Smooth muscle cell (in vitro differentiated cells): ENCODE measurements at regions not wholly inside any gene's neighbourhood (a gene's known extent, or its start where the extent isn't known, plus 50 kb on each side); places are given as distances from the start of the nearest gene placed in this dataset.

Source experiments
- DNase-seq: peaks from one replicate; lab custom pipeline; 2025; ENCODE audit not compliant: unreplicated experiment; lab: John Stamatoyannopoulos, UW
- H2AFZ ChIP-seq: fragments of 200-600 bp; sonication (generic); 2 replicates; pipeline ENCODE4 v1.6.0; 2016; ENCODE audit warnings: antibody characterized with exemption, low read depth, mild to moderate bottlenecking
- H3F3A ChIP-seq: fragments of 200-600 bp; sonication (generic); 2 replicates; pipeline ENCODE4 v1.6.0; 2017; ENCODE audit warnings: antibody characterized with exemption, low read depth
- H3K27ac ChIP-seq: fragments of 200-600 bp; sonication (generic); 2 replicates; pipeline ENCODE4 v1.5.1; 2016; ENCODE audit warnings: low read depth, mild to moderate bottlenecking
- H3K27me3 ChIP-seq: fragments of 200-600 bp; sonication (generic); 2 replicates; pipeline ENCODE4 v1.6.1; 2016; ENCODE audit warnings: low read depth, mild to moderate bottlenecking
- H3K36me3 ChIP-seq: fragments of 200-600 bp; sonication (generic); 2 replicates; pipeline ENCODE4 v1.5.1; 2016; ENCODE audit warnings: low read depth
- H3K4me1 ChIP-seq: fragments of 200-600 bp; sonication (generic); 2 replicates; pipeline ENCODE4 v1.5.1; 2016; ENCODE audit warnings: low read depth
- H3K4me2 ChIP-seq: fragments of 200-600 bp; sonication (generic); 2 replicates; pipeline ENCODE4 v1.6.0; 2016; ENCODE audit warnings: mild to moderate bottlenecking
- H3K4me3 ChIP-seq: fragments of 200-600 bp; sonication (generic); 2 replicates; pipeline ENCODE4 v1.5.1; 2016; ENCODE audit warnings: mild to moderate bottlenecking
- H3K79me2 ChIP-seq: fragments of 200-600 bp; sonication (generic); 2 replicates; pipeline ENCODE4 v1.6.0; 2016; ENCODE audit warnings: low read depth, mild to moderate bottlenecking
- H3K9ac ChIP-seq: fragments of 200-600 bp; sonication (generic); 2 replicates; pipeline ENCODE4 v1.6.0; 2016; ENCODE audit warnings: low read depth
- H3K9me3 ChIP-seq: fragments of 200-600 bp; sonication (generic); replicated peaks from 2 replicates; pipeline ENCODE4 v1.5.1; 2016; ENCODE audit warnings: low read depth
- H4K20me1 ChIP-seq: fragments of 200-600 bp; sonication (generic); 2 replicates; pipeline ENCODE4 v1.6.0; 2016; ENCODE audit warnings: low read depth
- CTCF ChIP-seq: fragments of 200-600 bp; sonication (generic); IDR thresholded peaks from 2 replicates; pipeline ENCODE4 v1.5.1; 2017; ENCODE audit warnings: borderline replicate concordance, mild to moderate bottlenecking, antibody characterized with exemption; ENCODE audit not compliant: insufficient read depth, poor library complexity, severe bottlenecking
- WGBS: methylation state at CpG from one replicate; pipeline ENCODE4 v1.1.7; 2016; ENCODE audit warnings: low lambda C conversion rate; 5-methylcytosine and 5-hydroxymethylcytosine counted together

GRCh38 chr3:152583963-152584362 is 251.0 kb upstream of the P2RY1 start:
- H3K36me3 ChIP-seq, result no peaks in the 10 kb centered on the region
- 97% methylated on average over 1 of the region's 1 CpG for WGBS
- no peaks in the 10 kb centered on the region for H3K27me3 ChIP-seq
- no peak for TF ChIP-seq CTCF
- H3K9me3 ChIP-seq, result no peaks in the 10 kb centered on the region
- no peak for DNase-seq
- no peak overlapping the region for H3K4me3 ChIP-seq
- no peak overlapping the region for H2AFZ ChIP-seq
- no peak overlapping the region for H3K27ac ChIP-seq
- no peaks in the 10 kb centered on the region for H3K79me2 ChIP-seq
- no peak overlapping the region for H3K9ac ChIP-seq
- H3K4me1 ChIP-seq, result no peaks in the 10 kb centered on the region
- no peaks in the 10 kb centered on the region for H4K20me1 ChIP-seq
- no peak overlapping the region for H3K4me2 ChIP-seq
- H3F3A ChIP-seq, result no peaks in the 10 kb centered on the region

- Histone ChIP-seq H3K27me3 (no peaks in the 10 kb centered on the region), H3K9ac (no peak overlapping the region), H3K9me3 (no peaks in the 10 kb centered on the region), H3K79me2 (no peaks in the 10 kb centered on the region), H3F3A (no peaks in the 10 kb centered on the region), H3K4me1 (no peaks in the 10 kb centered on the region), H3K27ac (no peak overlapping the region), H4K20me1 (no peaks in the 10 kb centered on the region), H3K4me3 (no peak overlapping the region), H3K4me2 (no peak overlapping the region), H3K36me3 (no peaks in the 10 kb centered on the region), H2AFZ (no peak overlapping the region)
- TF ChIP-seq CTCF, result no peak
- 89% methylated on average over 4 of the region's 4 CpGs for WGBS
- DNase-seq, result no peak
Measured at GRCh38 chr3:152586974-152587373, 248.0 kb upstream of the P2RY1 start.

GRCh38 chr3:152587861-152588260 is 247.1 kb upstream of the P2RY1 start:
- Histone ChIP-seq H3K27me3 (no peaks in the 10 kb centered on the region), H2AFZ (no peak overlapping the region), H3F3A (no peaks in the 10 kb centered on the region), H4K20me1 (no peaks in the 10 kb centered on the region), H3K9me3 (no peaks in the 10 kb centered on the region), H3K36me3 (no peaks in the 10 kb centered on the region), H3K4me2 (no peak overlapping the region), H3K4me1 (no peaks in the 10 kb centered on the region), H3K9ac (no peak overlapping the region), H3K79me2 (no peaks in the 10 kb centered on the region), H3K4me3 (no peak overlapping the region), H3K27ac (no peak overlapping the region)
- 88% methylated on average over 1 of the region's 1 CpG for WGBS
- no peak for TF ChIP-seq CTCF
- DNase-seq, result no peak

- 86% methylated on average over 2 of the region's 2 CpGs for WGBS
- Histone ChIP-seq H3K9ac (no peak overlapping the region), H3K27me3 (no peaks in the 10 kb centered on the region), H3K4me3 (no peak overlapping the region), H3K36me3 (no peaks in the 10 kb centered on the region), H3F3A (no peaks in the 10 kb centered on the region), H3K79me2 (no peaks in the 10 kb centered on the region), H3K9me3 (no peaks in the 10 kb centered on the region), H3K4me2 (no peak overlapping the region), H4K20me1 (no peaks in the 10 kb centered on the region), H2AFZ (no peak overlapping the region), H3K27ac (no peak overlapping the region), H3K4me1 (no peaks in the 10 kb centered on the region)
- DNase-seq, result no peak
- no peak for TF ChIP-seq CTCF
Measured at GRCh38 chr3:152589644-152590043, 245.3 kb upstream of the P2RY1 start.
